ENCODE measurements at regions not wholly inside any gene's neighbourhood (a gene's known extent, or its start where the extent isn't known, plus 50 kb on each side); places are given as distances from the start of the nearest gene placed in this dataset.

GRCh38 chr1:88079036-88079435, 605.0 kb upstream of the PKN2 start:
- no peak overlapping the region for H3K4me3 ChIP-seq (ENCODE audit: low read depth in 2 of 2, low read length in 2 of 2)
- CTCF ChIA-PET: no interaction called here
- H3K27me3 ChIP-seq (ENCODE audit: control insufficient read depth, insufficient read depth, low read length): no peaks in the 10 kb centered on the region
- DNase-seq (ENCODE audit: low read depth, low spot score) (no peak), ATAC-seq (no peak)
- intact Hi-C loops (cut with micrococcal nuclease; ENCODE audit: unreplicated experiment) (no loop called here), in situ Hi-C loops (cut with HindIII; ENCODE audit: low pct_unique_long_range_greater_than_20kb, low sequenced_read_pairs) (no loop called here)
- no peaks in the 10 kb centered on the region for H3K36me3 ChIP-seq (ENCODE audit: control insufficient read depth, insufficient read depth, low read length)
- no peak for TF ChIP-seq POLR2AphosphoS5 (IDR thresholded peaks at IDR 0.05; ENCODE audit: low read depth, low read length)
- TF ChIP-seq REST (IDR thresholded peaks at IDR 0.05; ENCODE audit: insufficient read depth in 1 of 2, low read depth in 2 of 2, low read length in 1 of 2): no peak
- TF ChIP-seq CTCF (IDR thresholded peaks at IDR 0.05): peak; percentile 52
- TF ChIP-seq TCF7L2 (IDR thresholded peaks at IDR 0.05; ENCODE audit: low read depth, low read length): no peak
- BruUV-seq (replicated peaks): no TSS peak
- POLR2A ChIA-PET: no interaction called here
- no peak overlapping the region for H3K27ac ChIP-seq (ENCODE audit: low read length)
- H3K9me3 ChIP-seq (ENCODE audit: control insufficient read depth, insufficient read depth, low read depth, low read length): no peaks in the 10 kb centered on the region
- H3K4me1 ChIP-seq (ENCODE audit: control insufficient read depth, insufficient read depth, low read length): no peaks in the 10 kb centered on the region

GRCh38 chr1:88080875-88081274, 603.2 kb upstream of the PKN2 start:
- ChIA-PET POLR2A (no interaction called here), CTCF (no interaction called here)
- Histone ChIP-seq H3K9me3 (ENCODE audit: control insufficient read depth, insufficient read depth, low read depth, low read length) (no peaks in the 10 kb centered on the region), H3K27me3 (ENCODE audit: control insufficient read depth, insufficient read depth, low read length) (no peaks in the 10 kb centered on the region), H3K36me3 (ENCODE audit: control insufficient read depth, insufficient read depth, low read length) (no peaks in the 10 kb centered on the region), H3K4me1 (ENCODE audit: control insufficient read depth, insufficient read depth, low read length) (no peaks in the 10 kb centered on the region), H3K27ac (ENCODE audit: low read length) (no peak overlapping the region), H3K4me3 (ENCODE audit: low read depth in 2 of 2, low read length in 2 of 2) (no peak overlapping the region)
- BruUV-seq (replicated peaks): no TSS peak
- DNase-seq (ENCODE audit: low read depth, low spot score): no peak
- in situ Hi-C loops (cut with HindIII; ENCODE audit: low pct_unique_long_range_greater_than_20kb, low sequenced_read_pairs): no loop called here
- TF ChIP-seq SIN3A (IDR thresholded peaks at IDR 0.05; ENCODE audit: borderline replicate concordance, insufficient read depth, low read depth, low read length) (no peak), POLR2AphosphoS5 (IDR thresholded peaks at IDR 0.05; ENCODE audit: low read depth, low read length) (no peak), CTCF (IDR thresholded peaks at IDR 0.05) (no peak), TCF7L2 (IDR thresholded peaks at IDR 0.05; ENCODE audit: low read depth, low read length) (no peak), REST (IDR thresholded peaks at IDR 0.05; ENCODE audit: insufficient read depth in 1 of 2, low read depth in 2 of 2, low read length in 1 of 2) (no peak)
- intact Hi-C loops (cut with micrococcal nuclease; ENCODE audit: unreplicated experiment): no loop called here
- ATAC-seq: no peak

Measured in Panc1 (cell line).